ENCODE measurements at regions not wholly inside any gene's neighbourhood (a gene's known extent, or its start where the extent isn't known, plus 50 kb on each side); places are given as distances from the start of the nearest gene placed in this dataset.

GRCh38 chr11:122028545-122028944, 87.5 kb downstream of the BLID start (continued):
- no peak for TF ChIP-seq CTCF (IDR thresholded peaks at IDR 0.05)

- H3K4me3 ChIP-seq (ENCODE audit: low read depth in 2 of 2, low read length in 1 of 2): no peak overlapping the region
- WGBS (ENCODE audit: low lambda C conversion rate): 95% methylated on average over 2 of the region's 2 CpGs
- ChIA-PET CTCF (interaction anchor here (0.6 kb wide), 1 partner anchor 154 kb away, joined by 3 read pairs; no protein-coding TSS in a partner anchor), POLR2A (no interaction called here)
- H3F3A ChIP-seq (replicated peaks; ENCODE audit: insufficient read depth): no peaks in the 10 kb centered on the region
- no peak overlapping the region for H2AFZ ChIP-seq (ENCODE audit: low read depth)
- no peak overlapping the region for H3K27ac ChIP-seq (ENCODE audit: low read depth in 2 of 2, low read length in 1 of 2)
- H3K9me2 ChIP-seq: no peaks in the 10 kb centered on the region
- no peaks in the 10 kb centered on the region for H3K27me3 ChIP-seq (ENCODE audit: insufficient read depth)
- H3K4me2 ChIP-seq: no peak overlapping the region
- no peak overlapping the region for H3K9ac ChIP-seq
- TF ChIP-seq TAF1 (IDR thresholded peaks at IDR 0.05; ENCODE audit: borderline replicate concordance, low read depth, low read length): no peak
- TF ChIP-seq TCF12 (IDR thresholded peaks at IDR 0.05): no peak
- no peak for TF ChIP-seq EP300 (IDR thresholded peaks at IDR 0.05; ENCODE audit: borderline replicate concordance in 1 of 2, low read depth in 1 of 2, low read length in 1 of 2)
- no peak for TF ChIP-seq FOXM1 (IDR thresholded peaks at IDR 0.05; ENCODE audit: low read depth)
- no peak for TF ChIP-seq IRF3 (IDR thresholded peaks at IDR 0.05; ENCODE audit: low read depth, low read length)
- TF ChIP-seq FOSL2 (IDR thresholded peaks at IDR 0.05; ENCODE audit: borderline replicate concordance, low read depth): no peak
- TF ChIP-seq RAD21 (IDR thresholded peaks at IDR 0.05; ENCODE audit: low read length): no peak
- no peak for TF ChIP-seq ZBTB33 (IDR thresholded peaks at IDR 0.05; ENCODE audit: borderline replicate concordance, low read depth)
- TF ChIP-seq RCOR1 (IDR thresholded peaks at IDR 0.05; ENCODE audit: low read length): no peak
- no peak for TF ChIP-seq GABPA (IDR thresholded peaks at IDR 0.05; ENCODE audit: low read depth)
- TF ChIP-seq NFIC (IDR thresholded peaks at IDR 0.05; ENCODE audit: borderline replicate concordance): no peak
- no peak for TF ChIP-seq JUND (IDR thresholded peaks at IDR 0.05)
- no peak for TF ChIP-seq EZH2phosphoT487 (IDR thresholded peaks at IDR 0.05; ENCODE audit: borderline replicate concordance, low read depth)
- no peaks in the 10 kb centered on the region; a peak in 2 of 4 replicates for H3K4me1 ChIP-seq (ENCODE audit: control insufficient read depth in 1 of 2, insufficient read depth in 2 of 2, low read depth in 1 of 2, low read length in 1 of 2)
- H3K79me2 ChIP-seq (ENCODE audit: insufficient read depth): no peaks in the 10 kb centered on the region
- H3K9me3 ChIP-seq: no peaks in the 10 kb centered on the region
- no peak for DNase-seq
- no peaks in the 10 kb centered on the region for H4K20me1 ChIP-seq (ENCODE audit: insufficient read depth)
- H3K36me3 ChIP-seq (replicated peaks in 1 of 2; ENCODE audit: control insufficient read depth in 1 of 2, insufficient read depth in 2 of 2, low read length in 1 of 2): peaks cover 0 to 7% of the 10 kb centered on the region in 2 experiments
Measured at GRCh38 chr11:122028036-122028435, 88.0 kb downstream of the BLID start.
